Adrenal gland (tissue), 9 donors: ENCODE measurements at regions not wholly inside any gene's neighbourhood (a gene's known extent, or its start where the extent isn't known, plus 50 kb on each side); places are given as distances from the start of the nearest gene placed in this dataset.

Experiments
- DNase-seq, 7 donors: peaks; one replicate each; pipeline ENCODE4 v3.0.0-alpha.2; 2019 to 2020
- H3K27ac ChIP-seq, 5 donors: fragments of 200-600 bp; sonication (generic) in 4 of 5; 1 replicate in 3 of 5; 2 replicates in 2 of 5; pipeline versions ENCODE4 v1.5.1 to v1.8.0; 2016 to 2020; ENCODE audit warnings: mild to moderate bottlenecking in 1 of 5
- H3K27me3 ChIP-seq: fragments of 200-600 bp; 2 replicates; pipeline ENCODE4 v1.8.0; 2021
- H3K36me3 ChIP-seq, 2 donors: fragments of 200-600 bp; replicated peaks in 1 of 2; 1 replicate in 1 of 2; 2 replicates in 1 of 2; pipeline versions ENCODE4 v1.5.1 to v1.8.0; 2018 to 2022
- H3K4me1 ChIP-seq, 2 donors: fragments of 200-600 bp; replicated peaks in 1 of 2; 1 replicate in 1 of 2; 2 replicates in 1 of 2; pipeline versions ENCODE4 v1.5.1 to v1.8.0; 2018 to 2021
- H3K4me3 ChIP-seq, 4 donors: fragments of 200-600 bp; sonication (generic) in 3 of 4; one replicate each; pipeline ENCODE4 v1.5.1; 2016 to 2018
- H3K9me3 ChIP-seq, 3 donors: fragments of 200-600 bp; sonication (generic) in 1 of 3; replicated peaks in 1 of 3; 1 replicate in 2 of 3; 2 replicates in 1 of 3; pipeline versions ENCODE4 v1.5.1 to v1.8.0; 2016 to 2021
- POLR2A ChIP-seq, 2 donors: fragments of 450-650 bp; IDR thresholded peaks; one replicate each; pipeline ENCODE4 v1.6.1; 2017; ENCODE audit warnings: antibody characterized with exemption in 2 of 2, mild to moderate bottlenecking in 2 of 2, moderate library complexity in 1 of 2
- WGBS, 4 donors: extraction: QIAGEN DNeasy Blood & Tissue Kit in 2 of 4; methylation state at CpG; one replicate each; pipeline versions ENCODE4 v1.1.5 to v1.1.7; 2013 to 2017; 5-methylcytosine and 5-hydroxymethylcytosine counted together
- intact Hi-C, 2 donors: fragments of 100-400 bp; cut with DNase I; formaldehyde crosslinking; loops; one replicate each; pipeline versions ENCODE4 v1.14.1 to v1.15.0; 2022 to 2023
- TF ChIP-seq, protein P1 (sequence below), 6 experiments: fragments of 450-650 bp in 4 of 6; fragments of 200-600 bp in 2 of 6; sonication (generic) in 1 of 6; IDR thresholded peaks; 1 replicate in 5 of 6; 2 replicates in 1 of 6; pipeline versions ENCODE4 v1.5.1 to v1.8.0; 2016 to 2021; ENCODE audit warnings: antibody characterized with exemption in 6 of 6, mild to moderate bottlenecking in 2 of 6, moderate library complexity in 1 of 6
- donor health status: healthy with polysubstance abuse.
- donor health status: Bipolar disorder and iron deficiency.
- donor health status: DM: yes; HTN: yes; CAD: no.
- donor health status: DM: no; HTN: no; CAD: no.
- donor health status: DM: no; HTN: no; CAD: no.

DNA sequence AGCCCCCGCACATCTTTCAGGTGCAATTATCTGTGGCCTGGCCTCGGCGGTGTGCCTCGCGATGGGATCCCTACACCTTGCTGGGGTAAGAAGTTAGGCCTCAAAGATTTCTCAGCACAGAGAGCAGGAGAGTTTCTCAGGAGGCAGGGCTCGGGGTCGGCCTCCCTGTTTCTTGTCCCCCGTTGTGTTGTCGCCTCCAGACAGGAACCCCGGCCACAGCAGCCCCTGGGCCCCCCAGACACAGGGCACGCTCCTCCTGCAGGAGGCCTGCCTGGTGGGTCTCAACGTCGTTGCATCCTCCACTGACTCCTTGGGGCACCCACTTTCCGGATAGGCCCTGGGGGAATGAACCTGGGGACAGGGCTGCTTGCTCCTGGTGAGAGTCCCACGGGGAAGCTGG lies 229.1 kb upstream of the SHH start:
- Histone ChIP-seq H3K4me1 (no peaks in the 10 kb centered on the region), H3K27me3 (no peaks in the 10 kb centered on the region), H3K4me3 (no peak overlapping the region), H3K27ac (no peak overlapping the region), H3K36me3 (no peaks in the 10 kb centered on the region), H3K9me3 (no peaks in the 10 kb centered on the region)
- no peak for TF ChIP-seq POLR2A (IDR thresholded peaks at IDR 0.05)
- TF ChIP-seq, protein P1, sequence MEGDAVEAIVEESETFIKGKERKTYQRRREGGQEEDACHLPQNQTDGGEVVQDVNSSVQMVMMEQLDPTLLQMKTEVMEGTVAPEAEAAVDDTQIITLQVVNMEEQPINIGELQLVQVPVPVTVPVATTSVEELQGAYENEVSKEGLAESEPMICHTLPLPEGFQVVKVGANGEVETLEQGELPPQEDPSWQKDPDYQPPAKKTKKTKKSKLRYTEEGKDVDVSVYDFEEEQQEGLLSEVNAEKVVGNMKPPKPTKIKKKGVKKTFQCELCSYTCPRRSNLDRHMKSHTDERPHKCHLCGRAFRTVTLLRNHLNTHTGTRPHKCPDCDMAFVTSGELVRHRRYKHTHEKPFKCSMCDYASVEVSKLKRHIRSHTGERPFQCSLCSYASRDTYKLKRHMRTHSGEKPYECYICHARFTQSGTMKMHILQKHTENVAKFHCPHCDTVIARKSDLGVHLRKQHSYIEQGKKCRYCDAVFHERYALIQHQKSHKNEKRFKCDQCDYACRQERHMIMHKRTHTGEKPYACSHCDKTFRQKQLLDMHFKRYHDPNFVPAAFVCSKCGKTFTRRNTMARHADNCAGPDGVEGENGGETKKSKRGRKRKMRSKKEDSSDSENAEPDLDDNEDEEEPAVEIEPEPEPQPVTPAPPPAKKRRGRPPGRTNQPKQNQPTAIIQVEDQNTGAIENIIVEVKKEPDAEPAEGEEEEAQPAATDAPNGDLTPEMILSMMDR (IDR thresholded peaks at IDR 0.05) = no peak
- WGBS, 4 donors = 77 to 95% (median 86%) methylated on average over 11 to 15 of the region's 15 CpGs
- no peak for DNase-seq
- intact Hi-C loops = no loop called here

DNA sequence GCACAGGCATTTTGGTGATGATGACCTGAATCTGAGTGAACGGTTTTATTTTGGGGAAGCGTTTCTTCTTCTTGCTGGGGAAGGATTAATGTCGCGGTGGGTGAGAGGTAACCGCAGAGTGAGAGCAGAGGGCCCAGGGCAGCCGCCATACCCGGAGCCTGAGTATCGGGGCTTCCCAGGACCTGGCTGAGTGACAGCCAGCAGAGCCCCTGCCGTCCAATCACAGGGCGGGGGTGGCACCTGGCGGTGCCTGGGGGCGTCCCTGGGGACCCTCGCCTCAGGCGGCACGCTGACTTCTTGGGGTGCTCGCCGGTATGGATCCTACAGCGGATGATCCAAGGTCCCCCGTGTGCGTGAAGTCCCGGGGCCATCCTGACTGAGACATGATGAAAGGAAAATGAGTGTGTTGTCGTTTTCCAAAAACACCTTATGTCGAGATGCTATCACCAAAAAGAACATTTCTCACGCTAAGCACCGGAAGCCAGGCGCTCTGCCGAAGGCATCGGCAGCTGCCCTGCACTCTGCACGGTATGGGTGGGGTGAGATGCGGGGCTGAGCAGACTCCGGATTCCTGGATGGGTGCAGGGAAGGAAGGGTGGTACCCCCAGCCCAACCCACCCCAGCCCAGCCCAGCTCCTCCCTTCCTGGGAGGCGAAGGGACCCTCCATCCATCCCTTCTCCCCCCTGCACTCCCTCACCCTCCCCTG lies 227.9 kb upstream of the SHH start:
- no peak for DNase-seq
- H3K27me3 ChIP-seq = no peaks in the 10 kb centered on the region
- H3K4me1 ChIP-seq = no peaks in the 10 kb centered on the region
- no peaks in the 10 kb centered on the region for H3K36me3 ChIP-seq
- H3K9me3 ChIP-seq = no peaks in the 10 kb centered on the region
- H3K27ac ChIP-seq = no peak overlapping the region
- intact Hi-C loops = no loop called here
- no peak overlapping the region for H3K4me3 ChIP-seq
- no peak for TF ChIP-seq POLR2A (IDR thresholded peaks at IDR 0.05)
- TF ChIP-seq, protein P1 (IDR thresholded peaks at IDR 0.05) = no peak
- WGBS, 4 donors = 82 to 86% (median 85%) methylated on average over 23 to 32 of the region's 32 CpGs

DNA sequence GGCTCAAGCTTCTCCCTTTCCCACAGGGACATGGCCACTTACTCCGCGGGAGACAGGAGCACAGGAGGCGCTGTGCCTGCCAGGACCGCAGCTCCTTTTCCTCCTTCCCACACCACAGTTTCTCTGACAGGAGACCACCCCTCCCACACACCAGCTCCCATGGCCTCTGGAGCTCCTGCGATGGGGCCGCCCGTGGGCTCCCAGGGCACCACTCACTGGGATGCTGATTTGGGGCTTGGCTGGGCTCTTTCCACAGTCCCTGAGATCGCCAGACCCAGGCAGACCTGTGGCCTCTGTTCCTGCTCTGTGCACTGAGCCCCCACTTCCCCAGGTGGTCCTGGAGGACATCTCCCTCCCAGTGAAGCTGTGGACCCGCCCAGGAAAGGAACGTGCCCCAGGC lies 226.9 kb upstream of the SHH start:
- no peak for DNase-seq
- 81 to 98% (median 84%) methylated on average over 9 to 10 of the region's 10 CpGs for WGBS, 4 donors

DNA sequence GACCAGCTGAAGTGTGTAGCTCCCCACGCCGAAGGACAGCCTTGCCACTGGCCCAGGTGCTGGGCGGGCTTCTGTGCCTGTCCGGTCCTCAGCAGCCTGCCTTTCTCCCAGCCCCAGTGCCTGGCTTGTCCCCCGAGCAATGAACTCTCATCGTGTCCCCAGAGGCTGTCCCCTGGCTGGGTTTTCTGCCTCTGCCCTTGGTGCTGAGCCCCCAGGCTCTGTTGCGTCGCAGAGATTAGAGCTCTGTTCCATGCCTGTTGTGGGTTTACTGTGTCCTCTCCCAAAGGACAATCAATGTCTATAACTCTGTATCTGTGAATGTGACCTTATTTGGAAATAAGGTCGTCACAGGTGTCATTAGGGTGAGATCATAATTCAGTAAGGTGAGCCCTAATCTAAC lies 226.1 kb upstream of the SHH start:
- H3K9me3 ChIP-seq = peaks cover 0 to 3% (median 0%) of the 10 kb centered on the region in 3 donors
- H3K36me3 ChIP-seq = no peaks in the 10 kb centered on the region
- TF ChIP-seq POLR2A (IDR thresholded peaks at IDR 0.05) = no peak
- TF ChIP-seq, protein P1 (IDR thresholded peaks at IDR 0.05) = no peak
- H3K4me3 ChIP-seq = no peak overlapping the region
- no peak for DNase-seq
- H3K27me3 ChIP-seq = no peaks in the 10 kb centered on the region
- intact Hi-C loops = no loop called here
- no peaks in the 10 kb centered on the region for H3K4me1 ChIP-seq
- H3K27ac ChIP-seq = no peak overlapping the region
- WGBS, 4 donors = 83 to 86% (median 85%) methylated on average over 8 to 9 of the region's 9 CpGs

More for the DNA sequence above, 226.9 kb upstream of the SHH start:
- Histone ChIP-seq H3K4me3 (no peak overlapping the region), H3K9me3 (no peaks in the 10 kb centered on the region), H3K27me3 (no peaks in the 10 kb centered on the region), H3K4me1 (no peaks in the 10 kb centered on the region), H3K36me3 (no peaks in the 10 kb centered on the region), H3K27ac (no peak overlapping the region)
- TF ChIP-seq, protein P1 (IDR thresholded peaks at IDR 0.05) = no peak
- no peak for TF ChIP-seq POLR2A (IDR thresholded peaks at IDR 0.05)
- intact Hi-C loops = no loop called here
